ENCODE measurements at regions not wholly inside any gene's neighbourhood (a gene's known extent, or its start where the extent isn't known, plus 50 kb on each side); places are given as distances from the start of the nearest gene placed in this dataset.

DNA sequence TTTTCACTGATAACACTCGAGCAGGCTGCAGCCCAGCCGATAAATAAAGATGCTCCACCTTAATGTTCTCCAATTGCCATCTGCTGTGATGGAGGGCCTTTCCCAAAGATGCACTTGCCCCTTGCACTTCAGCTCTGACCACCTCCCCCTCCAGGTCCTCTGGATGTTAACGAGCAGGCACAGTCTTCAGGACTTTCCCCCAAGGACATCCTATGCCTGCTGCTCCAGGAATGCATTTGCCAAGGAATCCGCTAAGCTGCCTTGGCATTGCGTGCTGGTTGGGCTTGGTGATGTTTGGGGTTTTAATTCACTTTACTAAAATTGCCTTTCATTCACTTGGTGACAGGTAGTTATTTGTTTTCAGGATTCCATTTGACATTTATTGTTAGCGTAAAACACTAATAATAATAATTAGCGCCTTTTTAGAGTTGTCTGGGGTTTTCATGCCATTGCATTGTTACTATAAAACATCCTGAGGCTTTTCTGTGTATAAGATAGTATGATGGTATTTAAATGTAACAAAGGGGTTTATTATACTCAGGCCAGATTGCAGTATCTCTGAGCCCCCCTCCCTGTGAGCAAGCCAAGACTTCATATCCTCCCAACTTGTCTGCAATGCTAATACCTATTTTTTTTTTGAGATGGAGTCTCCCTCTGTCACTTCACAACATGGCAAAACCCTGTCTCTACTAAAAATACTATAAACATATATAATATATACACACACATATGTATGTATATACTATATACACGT, 66.7 kb upstream of the TSHZ2 start:
- TF ChIP-seq, protein P1, sequence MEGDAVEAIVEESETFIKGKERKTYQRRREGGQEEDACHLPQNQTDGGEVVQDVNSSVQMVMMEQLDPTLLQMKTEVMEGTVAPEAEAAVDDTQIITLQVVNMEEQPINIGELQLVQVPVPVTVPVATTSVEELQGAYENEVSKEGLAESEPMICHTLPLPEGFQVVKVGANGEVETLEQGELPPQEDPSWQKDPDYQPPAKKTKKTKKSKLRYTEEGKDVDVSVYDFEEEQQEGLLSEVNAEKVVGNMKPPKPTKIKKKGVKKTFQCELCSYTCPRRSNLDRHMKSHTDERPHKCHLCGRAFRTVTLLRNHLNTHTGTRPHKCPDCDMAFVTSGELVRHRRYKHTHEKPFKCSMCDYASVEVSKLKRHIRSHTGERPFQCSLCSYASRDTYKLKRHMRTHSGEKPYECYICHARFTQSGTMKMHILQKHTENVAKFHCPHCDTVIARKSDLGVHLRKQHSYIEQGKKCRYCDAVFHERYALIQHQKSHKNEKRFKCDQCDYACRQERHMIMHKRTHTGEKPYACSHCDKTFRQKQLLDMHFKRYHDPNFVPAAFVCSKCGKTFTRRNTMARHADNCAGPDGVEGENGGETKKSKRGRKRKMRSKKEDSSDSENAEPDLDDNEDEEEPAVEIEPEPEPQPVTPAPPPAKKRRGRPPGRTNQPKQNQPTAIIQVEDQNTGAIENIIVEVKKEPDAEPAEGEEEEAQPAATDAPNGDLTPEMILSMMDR (IDR thresholded peaks at IDR 0.05; ENCODE audit: low read depth, low read length), result no peak
- TF ChIP-seq EZH2phosphoT487 (IDR thresholded peaks at IDR 0.05; ENCODE audit: low read depth), result no peak
